Fibroblast of pulmonary artery (primary cell): ENCODE measurements at regions not wholly inside any gene's neighbourhood (a gene's known extent, or its start where the extent isn't known, plus 50 kb on each side); places are given as distances from the start of the nearest gene placed in this dataset.

Source experiments
- DNase-seq: peaks from one replicate; pipeline ENCODE4 v3.0.0-alpha.2; 2010; ENCODE audit warnings: low read depth
- H3K4me3 ChIP-seq: replicated peaks from 2 replicates; pipeline ENCODE4 v1.5.1; 2011; ENCODE audit warnings: low read depth, mild to moderate bottlenecking, control low read depth, low read length, moderate library complexity
- TF ChIP-seq, protein P1 (sequence below): IDR thresholded peaks from 2 replicates; pipeline ENCODE4 v1.5.1; 2011; ENCODE audit warnings: mild to moderate bottlenecking, control low read depth, low read length, inconsistent platforms; ENCODE audit errors: missing control alignments

DNA sequence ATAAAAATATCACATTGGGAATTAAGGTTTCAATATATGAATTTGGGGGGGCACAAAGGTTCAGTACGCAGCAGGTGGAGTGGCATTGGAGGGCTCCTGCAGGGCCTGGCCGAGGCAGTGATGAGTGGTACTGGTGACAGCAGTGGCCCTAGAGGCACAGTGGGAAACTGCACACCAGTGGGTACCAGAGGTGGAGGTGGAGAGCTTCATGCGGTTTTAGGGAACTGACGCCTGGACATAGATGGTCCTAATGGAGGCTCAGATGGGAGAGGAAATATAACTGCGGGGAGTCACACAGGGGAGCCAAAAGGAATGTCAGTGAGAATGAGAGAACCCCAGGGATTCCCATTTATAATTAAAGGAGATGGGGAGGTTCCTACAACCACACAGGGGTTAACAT, 156.2 kb downstream of the COG6 start:
- H3K4me3 ChIP-seq, result no peak overlapping the region
- TF ChIP-seq, protein P1, sequence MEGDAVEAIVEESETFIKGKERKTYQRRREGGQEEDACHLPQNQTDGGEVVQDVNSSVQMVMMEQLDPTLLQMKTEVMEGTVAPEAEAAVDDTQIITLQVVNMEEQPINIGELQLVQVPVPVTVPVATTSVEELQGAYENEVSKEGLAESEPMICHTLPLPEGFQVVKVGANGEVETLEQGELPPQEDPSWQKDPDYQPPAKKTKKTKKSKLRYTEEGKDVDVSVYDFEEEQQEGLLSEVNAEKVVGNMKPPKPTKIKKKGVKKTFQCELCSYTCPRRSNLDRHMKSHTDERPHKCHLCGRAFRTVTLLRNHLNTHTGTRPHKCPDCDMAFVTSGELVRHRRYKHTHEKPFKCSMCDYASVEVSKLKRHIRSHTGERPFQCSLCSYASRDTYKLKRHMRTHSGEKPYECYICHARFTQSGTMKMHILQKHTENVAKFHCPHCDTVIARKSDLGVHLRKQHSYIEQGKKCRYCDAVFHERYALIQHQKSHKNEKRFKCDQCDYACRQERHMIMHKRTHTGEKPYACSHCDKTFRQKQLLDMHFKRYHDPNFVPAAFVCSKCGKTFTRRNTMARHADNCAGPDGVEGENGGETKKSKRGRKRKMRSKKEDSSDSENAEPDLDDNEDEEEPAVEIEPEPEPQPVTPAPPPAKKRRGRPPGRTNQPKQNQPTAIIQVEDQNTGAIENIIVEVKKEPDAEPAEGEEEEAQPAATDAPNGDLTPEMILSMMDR, result no peak
- no peak for DNase-seq

DNA sequence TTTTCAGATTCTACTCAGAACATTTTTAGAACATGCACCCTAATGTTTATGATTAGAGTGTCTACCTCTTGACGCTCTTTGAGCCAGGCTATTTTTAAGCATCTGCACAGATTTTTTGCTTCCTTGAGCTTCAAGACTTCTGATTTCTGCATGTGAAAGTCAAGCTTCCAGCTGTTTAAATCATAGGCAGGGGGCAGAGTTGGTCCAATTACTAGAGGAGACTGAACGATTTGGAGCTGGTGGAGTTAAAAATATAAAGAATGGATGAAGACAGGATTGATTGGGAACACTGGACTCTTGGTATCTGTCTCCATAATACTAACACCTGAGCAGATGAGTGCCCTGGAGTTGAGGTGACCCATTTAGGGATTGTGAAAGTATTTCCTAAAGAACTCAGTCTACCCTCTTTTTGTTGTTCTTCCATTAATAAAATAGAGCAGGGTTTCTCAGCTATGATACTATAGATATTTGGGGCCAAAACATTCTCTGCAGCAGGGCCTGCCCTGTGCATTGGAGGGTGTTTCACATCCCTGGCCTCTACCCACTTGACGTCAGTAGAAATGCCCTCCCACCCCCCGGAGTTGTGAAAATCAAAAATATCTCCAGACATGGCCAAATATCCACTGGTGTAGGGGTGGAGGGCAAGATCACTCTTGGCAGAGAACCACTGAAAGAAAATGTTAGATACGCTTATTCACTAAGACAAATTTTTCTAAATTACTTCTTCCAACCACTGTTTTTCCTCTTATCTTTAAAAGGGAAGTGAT, 160.1 kb downstream of the COG6 start:
- no peak overlapping the region for H3K4me3 ChIP-seq
- DNase-seq, result peak; percentile 53
- TF ChIP-seq, protein P1, result peak; percentile 30

DNA sequence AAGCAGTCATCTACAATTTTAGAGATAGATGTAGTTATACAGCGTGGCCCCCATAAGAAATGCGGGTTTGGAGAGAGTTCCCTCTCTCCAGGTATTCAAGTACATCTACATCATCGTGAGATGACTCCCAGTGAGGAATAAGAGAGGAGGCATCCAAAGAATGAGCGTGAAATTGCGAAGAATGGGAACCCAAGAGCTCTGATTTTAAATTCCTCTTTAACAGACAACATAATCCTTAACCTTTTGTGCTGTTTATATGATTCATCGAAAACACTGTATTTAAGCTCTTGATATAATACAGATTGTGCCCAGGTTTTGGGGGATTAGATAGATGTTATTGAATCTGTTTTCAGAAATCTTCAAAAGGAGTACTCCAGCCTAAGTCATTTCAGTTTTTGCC, 161.5 kb downstream of the COG6 start:
- TF ChIP-seq, protein P1, result no peak
- H3K4me3 ChIP-seq, result no peak overlapping the region
- DNase-seq, result no peak

DNA sequence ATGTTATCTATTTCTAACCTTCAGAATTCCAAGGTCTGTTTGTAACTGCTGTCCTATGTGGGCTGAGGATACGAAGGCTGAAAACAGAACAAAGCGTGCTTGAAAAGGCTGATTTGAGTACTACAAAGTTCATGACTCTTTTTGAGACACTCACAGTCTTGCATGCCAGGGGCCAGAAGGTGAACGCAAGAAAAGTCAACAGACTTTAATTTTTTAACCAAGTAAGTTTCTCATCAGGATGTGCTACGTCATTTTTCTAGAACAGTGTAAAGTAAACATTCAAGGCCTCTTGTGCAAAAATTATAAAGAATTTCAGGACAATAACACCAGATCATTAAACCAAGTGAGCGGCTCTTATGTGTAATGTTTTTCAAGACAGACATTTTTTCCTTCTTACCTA, 163.5 kb downstream of the COG6 start:
- no peak overlapping the region for H3K4me3 ChIP-seq
- TF ChIP-seq, protein P1, result no peak
- peak; percentile 3 for DNase-seq

DNA sequence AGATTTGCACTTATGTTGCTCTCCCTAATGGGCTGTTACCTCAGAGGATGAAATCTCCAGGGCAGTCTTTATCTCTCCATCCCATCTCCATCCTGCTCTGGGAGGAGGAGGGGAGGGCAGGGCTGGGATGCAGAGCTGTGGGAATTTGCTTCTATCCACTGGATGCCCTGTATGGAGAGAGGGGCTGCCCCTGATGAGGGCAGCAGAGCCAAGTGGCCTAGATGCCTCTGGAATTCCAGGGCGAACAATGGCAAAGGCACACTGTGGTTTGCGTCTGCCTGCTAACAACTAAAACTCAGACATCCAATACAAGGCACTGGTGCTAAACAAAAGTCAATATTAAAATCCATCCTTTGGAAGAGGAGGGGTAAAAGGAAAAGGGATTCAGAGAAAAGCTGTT, 165.1 kb downstream of the COG6 start:
- no peak overlapping the region for H3K4me3 ChIP-seq
- TF ChIP-seq, protein P1, result no peak
- no peak for DNase-seq

DNA sequence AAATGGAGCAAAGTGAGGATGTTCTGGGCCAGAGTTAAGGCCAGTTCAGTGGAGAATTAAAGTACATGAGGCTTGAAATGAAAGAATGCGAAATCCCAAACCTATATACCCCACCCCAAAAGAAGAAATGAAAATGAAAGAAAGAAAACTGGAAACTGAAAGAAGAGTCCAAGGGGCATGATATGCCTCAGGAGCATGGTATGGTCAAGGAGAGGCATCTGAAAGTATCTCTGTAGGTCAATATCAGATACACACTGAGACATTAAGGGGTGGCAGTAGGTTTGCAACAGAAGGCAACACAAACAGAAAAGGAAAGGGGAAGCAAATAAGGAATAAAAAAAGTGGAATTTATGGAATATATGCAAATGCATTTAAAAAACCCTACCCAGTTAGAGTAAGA, 166.5 kb downstream of the COG6 start:
- no peak for DNase-seq
- TF ChIP-seq, protein P1, result no peak
- H3K4me3 ChIP-seq, result no peak overlapping the region

DNA sequence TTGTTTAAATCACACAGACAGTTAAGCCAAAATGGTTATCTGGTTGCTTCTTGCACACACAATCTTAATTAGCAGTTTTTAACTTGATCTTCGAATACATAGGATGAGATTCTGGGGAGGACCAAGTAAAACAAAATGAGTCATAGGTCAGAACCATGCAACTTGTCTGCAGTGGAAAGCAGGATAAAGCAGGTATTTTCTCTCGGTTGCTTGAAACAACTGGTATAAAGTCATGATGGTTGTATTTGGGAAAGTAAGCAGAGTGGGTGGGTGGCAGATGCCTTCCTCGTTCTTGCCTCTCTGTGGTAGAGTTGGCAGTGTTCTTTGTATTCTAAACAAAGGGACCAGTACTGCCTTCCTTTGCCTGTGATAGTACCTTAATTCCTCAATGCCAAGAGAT, 167.0 kb downstream of the COG6 start:
- H3K4me3 ChIP-seq, result no peak overlapping the region
- no peak for DNase-seq
- TF ChIP-seq, protein P1, result no peak
